Non-pigmented ciliary epithelial cell (primary cell): ENCODE measurements at regions not wholly inside any gene's neighbourhood (a gene's known extent, or its start where the extent isn't known, plus 50 kb on each side); places are given as distances from the start of the nearest gene placed in this dataset.
"Not testable (repeated sequence)": the region's sequence is repeated elsewhere in the genome, so short reads cannot be mapped to it uniquely, and the experiment has no call there.

ENCODE experiments used
- DNase-seq: peaks from one replicate; pipeline ENCODE4 v3.0.0-alpha.2; 2010; ENCODE audit warnings: low read depth

- DNase-seq, result no peak
Measured at GRCh38 chr19:30682146-30682998, 310.2 kb downstream of the ZNF536 start.

GRCh38 chr19:30681162-30682100 is 309.2 kb downstream of the ZNF536 start:
- no peak for DNase-seq

GRCh38 chr19:30680399-30680798 is 308.2 kb downstream of the ZNF536 start:
- DNase-seq, result not testable (repeated sequence)

- DNase-seq, result no peak
Measured at GRCh38 chr19:30679789-30680188, 307.6 kb downstream of the ZNF536 start.

- no peak for DNase-seq
Measured at GRCh38 chr19:30679153-30679702, 307.0 kb downstream of the ZNF536 start.

- DNase-seq, result no peak
Measured at GRCh38 chr19:30678168-30678567, 306.0 kb downstream of the ZNF536 start.

GRCh38 chr19:30677702-30678101 is 305.5 kb downstream of the ZNF536 start:
- no peak for DNase-seq

GRCh38 chr19:30676990-30677679 is 305.0 kb downstream of the ZNF536 start:
- no peak for DNase-seq

- DNase-seq, result no peak
Measured at GRCh38 chr19:30675086-30675485, 302.9 kb downstream of the ZNF536 start.

- no peak for DNase-seq
Measured at GRCh38 chr19:30674656-30675055, 302.5 kb downstream of the ZNF536 start.

GRCh38 chr19:30673336-30673735 is 301.2 kb downstream of the ZNF536 start:
- DNase-seq, result no peak

GRCh38 chr19:30672926-30673325 is 300.7 kb downstream of the ZNF536 start:
- no peak for DNase-seq

- no peak for DNase-seq
Measured at GRCh38 chr19:30671622-30672051, 299.5 kb downstream of the ZNF536 start.

- DNase-seq, result no peak
Measured at GRCh38 chr19:30671367-30671619, 299.1 kb downstream of the ZNF536 start.

GRCh38 chr19:30670562-30671366 is 298.6 kb downstream of the ZNF536 start:
- no peak for DNase-seq

- DNase-seq, result no peak
Measured at GRCh38 chr19:30670011-30670329, 297.8 kb downstream of the ZNF536 start.

- no peak for DNase-seq
Measured at GRCh38 chr19:30669329-30670010, 297.3 kb downstream of the ZNF536 start.

GRCh38 chr19:30668521-30669155 is 296.5 kb downstream of the ZNF536 start:
- no peak for DNase-seq

GRCh38 chr19:30667746-30668145 is 295.6 kb downstream of the ZNF536 start:
- DNase-seq, result no peak

GRCh38 chr19:30667227-30667626 is 295.0 kb downstream of the ZNF536 start:
- no peak for DNase-seq
